ENCODE measurements at regions not wholly inside any gene's neighbourhood (a gene's known extent, or its start where the extent isn't known, plus 50 kb on each side); places are given as distances from the start of the nearest gene placed in this dataset.
A peak's percentile ranks its signal among the peaks of the same experiment; 100 is the strongest.
"Not testable (repeated sequence)": the region's sequence is repeated elsewhere in the genome, so short reads cannot be mapped to it uniquely, and the experiment has no call there.

GRCh38 chr4:126539771-126540170 lies 1093.0 kb upstream of the INTU start:
- DNase-seq (ENCODE audit: extremely low read depth, low read depth): no peak

GRCh38 chr4:126541820-126542219 lies 1090.9 kb upstream of the INTU start:
- no peak for DNase-seq (ENCODE audit: extremely low read depth, low read depth)

- no peak for DNase-seq (ENCODE audit: extremely low read depth, low read depth)
These were observed 1088.5 kb upstream of the INTU start for GRCh38 chr4:126544276-126544675.

GRCh38 chr4:126546197-126546596 lies 1086.6 kb upstream of the INTU start:
- DNase-seq (ENCODE audit: extremely low read depth, low read depth): not testable (repeated sequence)

GRCh38 chr4:126547352-126547751 lies 1085.4 kb upstream of the INTU start:
- DNase-seq (ENCODE audit: extremely low read depth, low read depth): no peak

- DNase-seq (ENCODE audit: extremely low read depth, low read depth): no peak
These were observed 1083.9 kb upstream of the INTU start for GRCh38 chr4:126548890-126549289.

GRCh38 chr4:126552321-126552720 lies 1080.4 kb upstream of the INTU start:
- no peak for DNase-seq (ENCODE audit: extremely low read depth, low read depth)

- no peak for DNase-seq (ENCODE audit: extremely low read depth, low read depth)
These were observed 1079.5 kb upstream of the INTU start for GRCh38 chr4:126553248-126553647.

- DNase-seq (ENCODE audit: extremely low read depth, low read depth): no peak
These were observed 1074.2 kb upstream of the INTU start for GRCh38 chr4:126558596-126558995.

GRCh38 chr4:126559961-126560360 lies 1072.8 kb upstream of the INTU start:
- no peak for DNase-seq (ENCODE audit: extremely low read depth, low read depth)

GRCh38 chr4:126560794-126561193 lies 1072.0 kb upstream of the INTU start:
- DNase-seq (ENCODE audit: extremely low read depth, low read depth): no peak

GRCh38 chr4:126563389-126563788 lies 1069.4 kb upstream of the INTU start:
- DNase-seq (ENCODE audit: extremely low read depth, low read depth): no peak

- DNase-seq (ENCODE audit: extremely low read depth, low read depth): no peak
These were observed 1068.4 kb upstream of the INTU start for GRCh38 chr4:126564283-126564854.

GRCh38 chr4:126568652-126569570 lies 1063.8 kb upstream of the INTU start:
- DNase-seq (ENCODE audit: extremely low read depth, low read depth): no peak

GRCh38 chr4:126572264-126572663 lies 1060.5 kb upstream of the INTU start:
- no peak for DNase-seq (ENCODE audit: extremely low read depth, low read depth)

- no peak for DNase-seq (ENCODE audit: extremely low read depth, low read depth)
These were observed 1050.0 kb upstream of the INTU start for GRCh38 chr4:126582737-126583136.

- peak; percentile 18 for DNase-seq (ENCODE audit: extremely low read depth, low read depth)
These were observed 1049.2 kb upstream of the INTU start for GRCh38 chr4:126583509-126583908.

- no peak for DNase-seq (ENCODE audit: extremely low read depth, low read depth)
These were observed 1041.2 kb upstream of the INTU start for GRCh38 chr4:126591583-126591982.

- no peak for DNase-seq (ENCODE audit: extremely low read depth, low read depth)
These were observed 1040.7 kb upstream of the INTU start for GRCh38 chr4:126592088-126592487.

GRCh38 chr4:126593626-126594025 lies 1039.1 kb upstream of the INTU start:
- DNase-seq (ENCODE audit: extremely low read depth, low read depth): no peak

- DNase-seq (ENCODE audit: extremely low read depth, low read depth): no peak
These were observed 1037.1 kb upstream of the INTU start for GRCh38 chr4:126595643-126596042.

- no peak for DNase-seq (ENCODE audit: extremely low read depth, low read depth)
These were observed 1033.0 kb upstream of the INTU start for GRCh38 chr4:126599746-126600145.

Data from NCI-H460 (cell line).